Fibroblast of skin of back (primary cell): ENCODE measurements at regions not wholly inside any gene's neighbourhood (a gene's known extent, or its start where the extent isn't known, plus 50 kb on each side); places are given as distances from the start of the nearest gene placed in this dataset.

Experiments used
- DNase-seq: peaks from one replicate; pipeline ENCODE4 v3.0.0-alpha.2; 2013

GRCh38 chr4:131370846-131371245 lies 1778.2 kb upstream of the PCDH10 start:
- no peak for DNase-seq

GRCh38 chr4:131381055-131381454 lies 1768.0 kb upstream of the PCDH10 start:
- DNase-seq = no peak

GRCh38 chr4:131382839-131383238 lies 1766.3 kb upstream of the PCDH10 start:
- no peak for DNase-seq

- DNase-seq = no peak
Measured at GRCh38 chr4:131388277-131388676, 1760.8 kb upstream of the PCDH10 start.

GRCh38 chr4:131408102-131408501 lies 1741.0 kb upstream of the PCDH10 start:
- DNase-seq = no peak

- no peak for DNase-seq
Measured at GRCh38 chr4:131411393-131411792, 1737.7 kb upstream of the PCDH10 start.

- no peak for DNase-seq
Measured at GRCh38 chr4:131419147-131419546, 1729.9 kb upstream of the PCDH10 start.

- DNase-seq = no peak
Measured at GRCh38 chr4:131426023-131426758, 1722.9 kb upstream of the PCDH10 start.

GRCh38 chr4:131427000-131427399 lies 1722.1 kb upstream of the PCDH10 start:
- no peak for DNase-seq

- DNase-seq = no peak
Measured at GRCh38 chr4:131430302-131430701, 1718.8 kb upstream of the PCDH10 start.

- no peak for DNase-seq
Measured at GRCh38 chr4:131441004-131441688, 1707.9 kb upstream of the PCDH10 start.

GRCh38 chr4:131447883-131448282 lies 1701.2 kb upstream of the PCDH10 start:
- no peak for DNase-seq

- DNase-seq = no peak
Measured at GRCh38 chr4:131450572-131451209, 1698.4 kb upstream of the PCDH10 start.

- DNase-seq = no peak
Measured at GRCh38 chr4:131459430-131460101, 1689.5 kb upstream of the PCDH10 start.

- DNase-seq = no peak
Measured at GRCh38 chr4:131470360-131470759, 1678.7 kb upstream of the PCDH10 start.

GRCh38 chr4:131488772-131489171 lies 1660.3 kb upstream of the PCDH10 start:
- DNase-seq = peak; percentile 9

- DNase-seq = peak; percentile 17
Measured at GRCh38 chr4:131496211-131496610, 1652.9 kb upstream of the PCDH10 start.

- peak; percentile 91 for DNase-seq
Measured at GRCh38 chr4:131499141-131499873, 1649.8 kb upstream of the PCDH10 start.

- DNase-seq = peak; percentile 79
Measured at GRCh38 chr4:131509521-131509920, 1639.6 kb upstream of the PCDH10 start.

GRCh38 chr4:131526686-131527085 lies 1622.4 kb upstream of the PCDH10 start:
- DNase-seq = no peak

GRCh38 chr4:131531087-131531486 lies 1618.0 kb upstream of the PCDH10 start:
- DNase-seq = no peak

GRCh38 chr4:131534944-131535645 lies 1614.0 kb upstream of the PCDH10 start:
- DNase-seq = no peak
